WTC11 (cell line): ENCODE measurements at regions not wholly inside any gene's neighbourhood (a gene's known extent, or its start where the extent isn't known, plus 50 kb on each side); places are given as distances from the start of the nearest gene placed in this dataset.

Source experiments
- CREB1 ChIP-seq: sonication (generic); formaldehyde crosslinking; IDR thresholded peaks from 2 replicates; pipeline ENCODE4 v1.8.0; 2023; ENCODE audit warnings: mild to moderate bottlenecking, missing genetic modification reagents
- CTCF ChIP-seq: fragments of 200-600 bp; IDR thresholded peaks from 2 replicates; pipeline ENCODE4 v1.8.0; 2022; ENCODE audit warnings: antibody characterized with exemption
- FOXK1 ChIP-seq: sonication (generic); formaldehyde crosslinking; IDR thresholded peaks from 2 replicates; pipeline ENCODE4 v1.8.0; 2022; ENCODE audit warnings: mild to moderate bottlenecking, moderate library complexity, missing genetic modification reagents
- JUN ChIP-seq: sonication (generic); formaldehyde crosslinking; IDR thresholded peaks from 2 replicates; pipeline ENCODE4 v1.8.0; 2023; ENCODE audit warnings: mild to moderate bottlenecking, missing genetic modification reagents
- NR3C1 ChIP-seq: sonication (generic); formaldehyde crosslinking; conservative IDR thresholded peaks from 2 replicates; pipeline ENCODE4 v1.8.1; 2023; ENCODE audit warnings: low read depth, mild to moderate bottlenecking, missing genetic modification reagents
- SP1 ChIP-seq: sonication (generic); formaldehyde crosslinking; conservative IDR thresholded peaks from 2 replicates; pipeline ENCODE4 v1.8.1; 2022; ENCODE audit warnings: missing genetic modification reagents
- ZNF317 ChIP-seq: sonication (generic); formaldehyde crosslinking; IDR thresholded peaks from 2 replicates; pipeline ENCODE4 v1.8.1; 2023; ENCODE audit warnings: low read depth, mild to moderate bottlenecking, moderate library complexity, missing genetic modification reagents, borderline replicate concordance
- TF ChIP-seq, protein P1 (sequence below): sonication (generic); formaldehyde crosslinking; IDR thresholded peaks from 2 replicates; pipeline ENCODE4 v1.8.1; 2022; ENCODE audit warnings: missing genetic modification reagents, borderline replicate concordance
- TF ChIP-seq, protein P2 (sequence below): sonication (generic); formaldehyde crosslinking; conservative IDR thresholded peaks from 2 replicates; pipeline ENCODE4 v1.8.1; 2022; ENCODE audit warnings: mild to moderate bottlenecking, missing genetic modification reagents
- TF ChIP-seq, protein P3 (sequence below): sonication (generic); formaldehyde crosslinking; IDR thresholded peaks from 2 replicates; pipeline ENCODE4 v1.8.0; 2022; ENCODE audit warnings: mild to moderate bottlenecking, missing genetic modification reagents
- TF ChIP-seq, protein P4 (sequence below): sonication (generic); formaldehyde crosslinking; IDR thresholded peaks from 2 replicates; pipeline ENCODE4 v1.8.0; 2022; ENCODE audit warnings: mild to moderate bottlenecking, missing genetic modification reagents

DNA sequence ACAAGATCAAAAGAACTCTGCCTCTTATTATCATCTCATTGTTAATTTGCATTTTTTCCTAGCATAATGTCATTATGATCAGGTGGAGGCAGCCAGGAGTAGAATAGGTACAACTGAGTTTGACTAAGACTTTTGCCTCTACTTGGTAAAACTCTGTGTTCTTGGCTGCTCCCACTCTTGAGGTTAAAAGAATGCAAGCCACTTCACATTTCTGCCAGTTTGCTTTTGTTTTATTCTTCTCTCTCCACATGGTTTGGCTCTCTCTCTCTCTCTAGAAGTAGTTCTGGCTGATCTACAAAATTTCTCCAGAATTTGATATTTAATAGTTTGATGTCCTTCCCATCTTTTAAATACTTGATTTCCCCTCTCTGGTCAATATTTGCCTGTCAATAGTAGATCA is 170.7 kb upstream of the E2F7 start:
- TF ChIP-seq, protein P1, sequence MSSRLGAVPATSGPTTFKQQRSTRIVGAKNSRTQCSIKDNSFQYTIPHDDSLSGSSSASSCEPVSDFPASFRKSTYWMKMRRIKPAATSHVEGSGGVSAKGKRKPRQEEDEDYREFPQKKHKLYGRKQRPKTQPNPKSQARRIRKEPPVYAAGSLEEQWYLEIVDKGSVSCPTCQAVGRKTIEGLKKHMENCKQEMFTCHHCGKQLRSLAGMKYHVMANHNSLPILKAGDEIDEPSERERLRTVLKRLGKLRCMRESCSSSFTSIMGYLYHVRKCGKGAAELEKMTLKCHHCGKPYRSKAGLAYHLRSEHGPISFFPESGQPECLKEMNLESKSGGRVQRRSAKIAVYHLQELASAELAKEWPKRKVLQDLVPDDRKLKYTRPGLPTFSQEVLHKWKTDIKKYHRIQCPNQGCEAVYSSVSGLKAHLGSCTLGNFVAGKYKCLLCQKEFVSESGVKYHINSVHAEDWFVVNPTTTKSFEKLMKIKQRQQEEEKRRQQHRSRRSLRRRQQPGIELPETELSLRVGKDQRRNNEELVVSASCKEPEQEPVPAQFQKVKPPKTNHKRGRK: no peak
- TF ChIP-seq CTCF: no peak
- TF ChIP-seq, protein P2, sequence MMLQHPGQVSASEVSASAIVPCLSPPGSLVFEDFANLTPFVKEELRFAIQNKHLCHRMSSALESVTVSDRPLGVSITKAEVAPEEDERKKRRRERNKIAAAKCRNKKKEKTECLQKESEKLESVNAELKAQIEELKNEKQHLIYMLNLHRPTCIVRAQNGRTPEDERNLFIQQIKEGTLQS (CRISPR knock-in tag): no peak
- no peak for TF ChIP-seq CREB1 (CRISPR knock-in tag)
- TF ChIP-seq FOXK1: no peak
- TF ChIP-seq NR3C1: no peak
- TF ChIP-seq, protein P3, sequence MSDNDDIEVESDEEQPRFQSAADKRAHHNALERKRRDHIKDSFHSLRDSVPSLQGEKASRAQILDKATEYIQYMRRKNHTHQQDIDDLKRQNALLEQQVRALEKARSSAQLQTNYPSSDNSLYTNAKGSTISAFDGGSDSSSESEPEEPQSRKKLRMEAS (CRISPR knock-in tag): no peak
- TF ChIP-seq ZNF317: no peak
- TF ChIP-seq, protein P4, sequence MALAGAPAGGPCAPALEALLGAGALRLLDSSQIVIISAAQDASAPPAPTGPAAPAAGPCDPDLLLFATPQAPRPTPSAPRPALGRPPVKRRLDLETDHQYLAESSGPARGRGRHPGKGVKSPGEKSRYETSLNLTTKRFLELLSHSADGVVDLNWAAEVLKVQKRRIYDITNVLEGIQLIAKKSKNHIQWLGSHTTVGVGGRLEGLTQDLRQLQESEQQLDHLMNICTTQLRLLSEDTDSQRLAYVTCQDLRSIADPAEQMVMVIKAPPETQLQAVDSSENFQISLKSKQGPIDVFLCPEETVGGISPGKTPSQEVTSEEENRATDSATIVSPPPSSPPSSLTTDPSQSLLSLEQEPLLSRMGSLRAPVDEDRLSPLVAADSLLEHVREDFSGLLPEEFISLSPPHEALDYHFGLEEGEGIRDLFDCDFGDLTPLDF (CRISPR knock-in tag): no peak
- TF ChIP-seq SP1 (CRISPR knock-in tag): no peak
- TF ChIP-seq JUN (CRISPR knock-in tag): no peak
